ENCODE measurements at regions not wholly inside any gene's neighbourhood (a gene's known extent, or its start where the extent isn't known, plus 50 kb on each side); places are given as distances from the start of the nearest gene placed in this dataset.
A peak's percentile ranks its signal among the peaks of the same experiment; 100 is the strongest.

DNA sequence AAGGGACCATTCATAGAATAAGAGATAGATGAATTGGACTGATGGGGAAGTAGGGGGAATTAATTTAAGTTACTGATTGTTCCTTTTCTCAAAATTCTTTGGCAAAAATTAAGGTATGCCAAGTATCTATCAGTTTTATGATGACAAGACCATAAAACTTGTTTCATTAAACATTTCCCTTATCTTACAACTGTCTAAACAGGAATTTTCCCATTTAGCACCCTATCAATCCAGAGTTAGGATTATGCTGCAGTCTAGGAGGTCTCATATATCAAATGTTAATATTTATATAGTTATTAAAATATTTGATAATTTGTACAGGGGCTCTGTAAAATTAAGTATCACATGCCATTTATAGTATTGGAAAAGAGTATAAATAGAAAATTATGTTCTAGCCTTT lies 51.5 kb upstream of the ARID1B start:
- no peak overlapping the region for H3K4me3 ChIP-seq (ENCODE audit: low read depth, low read length)
- TF ChIP-seq, protein P1, sequence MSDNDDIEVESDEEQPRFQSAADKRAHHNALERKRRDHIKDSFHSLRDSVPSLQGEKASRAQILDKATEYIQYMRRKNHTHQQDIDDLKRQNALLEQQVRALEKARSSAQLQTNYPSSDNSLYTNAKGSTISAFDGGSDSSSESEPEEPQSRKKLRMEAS (IDR thresholded peaks at IDR 0.05; ENCODE audit: low read depth, low read length): no peak
- DNase-seq (ENCODE audit: low read depth): no peak

DNA sequence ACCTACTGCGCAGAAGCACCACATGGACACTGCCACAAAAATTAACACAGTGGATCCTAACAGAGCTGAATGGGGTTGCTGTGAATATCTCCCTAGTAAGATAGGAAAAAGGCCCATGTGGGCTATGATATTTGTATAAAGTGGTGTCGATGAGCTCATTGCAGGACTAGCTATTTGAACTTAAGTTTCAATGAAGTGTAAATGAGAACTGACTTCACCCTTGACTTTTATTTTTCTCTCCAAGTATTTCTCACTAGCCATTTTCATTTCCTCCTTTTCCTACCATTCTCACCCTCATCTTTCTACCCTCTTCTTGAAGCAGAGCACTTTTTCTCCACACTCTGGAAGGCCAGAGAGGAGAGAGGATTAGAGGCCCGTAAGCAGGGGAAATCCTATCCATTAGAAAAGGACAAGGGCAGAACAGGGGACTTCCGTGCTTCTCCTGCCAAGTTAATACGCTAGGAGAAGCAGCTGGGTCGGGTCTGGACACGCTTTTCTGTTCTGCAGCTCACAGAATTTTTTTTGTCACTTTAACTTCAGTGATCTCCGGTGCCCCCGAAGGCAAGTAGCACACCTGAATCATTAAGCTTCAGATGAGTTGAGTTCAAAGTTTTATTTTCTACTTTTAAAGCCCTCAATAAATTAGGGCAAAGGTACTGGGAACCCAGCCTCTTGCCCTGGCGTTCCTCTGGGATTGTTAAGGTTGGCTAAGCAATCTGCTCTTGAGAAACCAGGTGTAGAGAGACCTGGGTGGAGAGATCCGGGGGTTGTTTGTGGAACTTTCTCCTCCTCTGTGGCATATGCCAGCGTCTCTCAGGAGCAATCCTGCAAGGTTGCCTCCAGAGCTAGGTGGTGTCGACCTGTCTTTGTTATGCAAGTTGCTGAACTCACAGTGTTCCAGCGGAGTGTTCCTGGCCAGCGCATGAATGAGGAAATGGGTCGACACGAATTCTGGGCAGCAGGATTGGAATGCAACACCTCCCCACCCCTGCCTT lies 56.2 kb upstream of the ARID1B start:
- no peak overlapping the region for H3K4me3 ChIP-seq (ENCODE audit: low read depth, low read length)
- DNase-seq (ENCODE audit: low read depth): peak; percentile 30
- TF ChIP-seq POLR2A (IDR thresholded peaks at IDR 0.05; ENCODE audit: extremely low read depth, insufficient read length) (no peak), MYC (IDR thresholded peaks at IDR 0.05; ENCODE audit: low read depth, low read length) (no peak)
- TF ChIP-seq, protein P2, sequence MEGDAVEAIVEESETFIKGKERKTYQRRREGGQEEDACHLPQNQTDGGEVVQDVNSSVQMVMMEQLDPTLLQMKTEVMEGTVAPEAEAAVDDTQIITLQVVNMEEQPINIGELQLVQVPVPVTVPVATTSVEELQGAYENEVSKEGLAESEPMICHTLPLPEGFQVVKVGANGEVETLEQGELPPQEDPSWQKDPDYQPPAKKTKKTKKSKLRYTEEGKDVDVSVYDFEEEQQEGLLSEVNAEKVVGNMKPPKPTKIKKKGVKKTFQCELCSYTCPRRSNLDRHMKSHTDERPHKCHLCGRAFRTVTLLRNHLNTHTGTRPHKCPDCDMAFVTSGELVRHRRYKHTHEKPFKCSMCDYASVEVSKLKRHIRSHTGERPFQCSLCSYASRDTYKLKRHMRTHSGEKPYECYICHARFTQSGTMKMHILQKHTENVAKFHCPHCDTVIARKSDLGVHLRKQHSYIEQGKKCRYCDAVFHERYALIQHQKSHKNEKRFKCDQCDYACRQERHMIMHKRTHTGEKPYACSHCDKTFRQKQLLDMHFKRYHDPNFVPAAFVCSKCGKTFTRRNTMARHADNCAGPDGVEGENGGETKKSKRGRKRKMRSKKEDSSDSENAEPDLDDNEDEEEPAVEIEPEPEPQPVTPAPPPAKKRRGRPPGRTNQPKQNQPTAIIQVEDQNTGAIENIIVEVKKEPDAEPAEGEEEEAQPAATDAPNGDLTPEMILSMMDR (IDR thresholded peaks at IDR 0.05; ENCODE audit: low read depth, low read length): no peak
- TF ChIP-seq, protein P1 (IDR thresholded peaks at IDR 0.05; ENCODE audit: low read depth, low read length): no peak

DNA sequence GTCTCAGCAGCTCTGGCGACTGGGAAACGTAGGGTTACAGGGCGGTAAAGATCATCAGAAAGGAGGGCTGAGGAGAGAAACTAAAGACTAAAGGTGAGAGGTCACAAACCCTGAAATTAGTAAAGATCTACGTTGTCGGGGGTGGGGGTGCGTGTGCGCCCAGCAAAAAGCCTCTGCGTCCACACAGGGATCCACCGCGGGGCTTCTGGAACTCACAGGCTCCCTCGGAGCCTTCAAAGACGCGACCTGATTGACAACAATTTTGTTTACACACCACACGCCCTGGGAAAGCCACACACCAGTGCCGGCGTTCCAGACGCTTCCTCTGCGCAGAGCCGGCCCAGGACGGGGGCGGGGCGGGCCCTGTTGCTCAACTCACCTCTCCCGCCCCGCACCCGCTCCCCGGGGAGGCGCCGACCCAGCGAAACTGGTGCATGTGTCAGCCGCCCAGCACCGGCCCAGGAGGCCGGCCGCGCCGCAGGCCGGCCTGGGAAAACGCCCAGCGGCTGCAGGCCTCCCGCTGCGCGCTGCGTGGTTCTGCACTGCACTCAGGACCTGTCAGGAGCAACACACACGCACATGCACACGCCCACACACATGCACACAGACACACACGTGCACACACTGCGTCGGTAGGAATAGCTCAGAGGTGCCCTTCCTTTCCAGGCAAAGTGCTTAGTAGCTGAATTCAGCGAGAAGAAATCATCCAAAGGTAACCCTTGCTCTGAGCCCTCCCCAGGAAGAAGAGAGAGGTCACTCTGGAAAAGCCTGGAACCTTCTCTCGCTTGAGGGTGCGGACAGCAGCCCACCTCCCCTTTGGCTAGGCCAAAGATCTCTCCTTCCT lies 57.2 kb upstream of the ARID1B start:
- TF ChIP-seq, protein P1 (IDR thresholded peaks at IDR 0.05; ENCODE audit: low read depth, low read length): peak; percentile 80
- TF ChIP-seq MYC (IDR thresholded peaks at IDR 0.05; ENCODE audit: low read depth, low read length): peak; percentile 93
- peak; percentile 39 for TF ChIP-seq POLR2A (IDR thresholded peaks at IDR 0.05; ENCODE audit: extremely low read depth, insufficient read length)
- TF ChIP-seq, protein P2 (IDR thresholded peaks at IDR 0.05; ENCODE audit: low read depth, low read length): no peak
- peak overlapping the region; percentile 42 for H3K4me3 ChIP-seq (ENCODE audit: low read depth, low read length)
- DNase-seq (ENCODE audit: low read depth): peak; percentile 95

DNA sequence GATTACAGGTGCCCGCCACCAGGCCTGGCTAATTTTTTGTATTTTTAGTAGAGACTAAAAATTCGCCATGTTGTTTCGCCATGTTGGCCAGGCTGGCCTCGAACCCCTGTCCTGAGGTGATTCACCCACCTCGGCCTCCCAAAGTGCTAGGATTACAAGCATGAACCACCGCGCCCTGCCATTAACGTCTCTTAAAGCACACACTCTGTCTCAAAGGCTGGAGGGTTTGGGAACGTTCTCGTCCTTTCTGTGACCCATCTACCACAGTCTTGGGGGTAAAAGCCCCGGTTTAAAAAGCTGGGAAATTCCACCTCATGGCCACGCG lies 57.8 kb upstream of the ARID1B start:
- peak overlapping the region; percentile 42 for H3K4me3 ChIP-seq (ENCODE audit: low read depth, low read length)
- DNase-seq (ENCODE audit: low read depth): no peak
- TF ChIP-seq POLR2A (IDR thresholded peaks at IDR 0.05; ENCODE audit: extremely low read depth, insufficient read length) (no peak), MYC (IDR thresholded peaks at IDR 0.05; ENCODE audit: low read depth, low read length) (no peak)
- TF ChIP-seq, protein P2 (IDR thresholded peaks at IDR 0.05; ENCODE audit: low read depth, low read length): no peak
- TF ChIP-seq, protein P1 (IDR thresholded peaks at IDR 0.05; ENCODE audit: low read depth, low read length): no peak

DNA sequence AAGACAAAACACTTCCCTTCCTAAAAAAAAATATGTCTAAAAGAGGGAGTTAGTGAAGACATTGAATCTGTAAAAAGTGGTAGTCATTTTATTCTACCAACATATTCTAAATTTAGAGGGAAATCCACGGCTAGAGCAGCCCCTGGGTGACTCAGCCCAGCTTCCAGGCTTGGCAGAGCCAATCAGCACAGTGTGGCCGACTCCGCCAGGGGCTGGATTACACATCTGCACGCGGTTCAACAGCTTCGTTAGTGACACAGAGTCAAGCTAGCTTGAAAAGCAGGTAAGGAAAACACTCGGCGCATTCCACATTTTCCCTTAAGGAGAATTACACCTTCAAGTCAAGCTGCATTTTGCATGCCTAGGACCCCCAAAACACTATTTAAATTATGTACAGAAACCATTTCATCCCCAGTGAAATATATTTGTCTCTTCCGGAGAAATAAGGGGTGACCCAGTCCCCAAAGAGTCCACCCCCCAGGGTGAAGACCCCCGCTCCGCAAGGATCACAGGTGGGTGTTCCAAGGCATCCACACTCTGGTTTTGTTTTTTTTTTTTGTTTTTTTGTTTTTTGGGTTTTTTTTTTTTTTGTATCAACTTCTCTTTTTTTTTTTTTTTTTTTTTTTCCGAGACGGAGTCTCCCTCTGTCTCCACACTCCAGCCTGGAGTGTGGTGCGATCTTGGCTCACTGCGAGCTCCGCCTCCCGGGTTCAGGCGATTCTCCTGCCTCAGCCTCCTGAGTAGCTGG lies 58.4 kb upstream of the ARID1B start:
- TF ChIP-seq, protein P2 (IDR thresholded peaks at IDR 0.05; ENCODE audit: low read depth, low read length): no peak
- TF ChIP-seq MYC (IDR thresholded peaks at IDR 0.05; ENCODE audit: low read depth, low read length): no peak
- TF ChIP-seq, protein P1 (IDR thresholded peaks at IDR 0.05; ENCODE audit: low read depth, low read length): peak; percentile 45; the same call in 1 of the 2 replicates
- no peak overlapping the region for H3K4me3 ChIP-seq (ENCODE audit: low read depth, low read length)
- DNase-seq (ENCODE audit: low read depth): peak; percentile 83
